ENCODE measurements at regions not wholly inside any gene's neighbourhood (a gene's known extent, or its start where the extent isn't known, plus 50 kb on each side); places are given as distances from the start of the nearest gene placed in this dataset.

DNA sequence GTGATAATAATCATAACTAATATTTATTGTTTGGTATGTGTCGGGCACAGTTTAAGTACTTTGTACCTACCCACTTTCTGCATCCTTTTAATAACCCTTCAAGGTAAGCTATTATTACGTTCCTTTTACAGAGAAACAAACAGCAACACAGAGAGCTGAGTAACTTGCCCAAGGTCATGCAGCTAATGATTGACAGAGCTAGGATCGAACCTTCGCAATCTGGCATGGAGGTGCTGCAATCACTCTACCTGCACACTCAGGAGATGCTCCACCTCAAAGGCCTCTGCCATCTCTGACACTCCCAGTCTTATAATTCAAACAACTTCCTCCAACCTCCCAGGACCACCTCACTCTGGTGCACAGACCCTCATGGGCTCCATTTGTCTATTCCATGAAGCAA, 137.2 kb downstream of the DMRTA2 start:
- TF ChIP-seq, protein P1, sequence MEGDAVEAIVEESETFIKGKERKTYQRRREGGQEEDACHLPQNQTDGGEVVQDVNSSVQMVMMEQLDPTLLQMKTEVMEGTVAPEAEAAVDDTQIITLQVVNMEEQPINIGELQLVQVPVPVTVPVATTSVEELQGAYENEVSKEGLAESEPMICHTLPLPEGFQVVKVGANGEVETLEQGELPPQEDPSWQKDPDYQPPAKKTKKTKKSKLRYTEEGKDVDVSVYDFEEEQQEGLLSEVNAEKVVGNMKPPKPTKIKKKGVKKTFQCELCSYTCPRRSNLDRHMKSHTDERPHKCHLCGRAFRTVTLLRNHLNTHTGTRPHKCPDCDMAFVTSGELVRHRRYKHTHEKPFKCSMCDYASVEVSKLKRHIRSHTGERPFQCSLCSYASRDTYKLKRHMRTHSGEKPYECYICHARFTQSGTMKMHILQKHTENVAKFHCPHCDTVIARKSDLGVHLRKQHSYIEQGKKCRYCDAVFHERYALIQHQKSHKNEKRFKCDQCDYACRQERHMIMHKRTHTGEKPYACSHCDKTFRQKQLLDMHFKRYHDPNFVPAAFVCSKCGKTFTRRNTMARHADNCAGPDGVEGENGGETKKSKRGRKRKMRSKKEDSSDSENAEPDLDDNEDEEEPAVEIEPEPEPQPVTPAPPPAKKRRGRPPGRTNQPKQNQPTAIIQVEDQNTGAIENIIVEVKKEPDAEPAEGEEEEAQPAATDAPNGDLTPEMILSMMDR (conservative IDR thresholded peaks at IDR 0.05; ENCODE audit: low read depth) = no peak
- H3K27ac ChIP-seq = no peak overlapping the region
- DNase-seq (ENCODE audit: low spot score) = no peak
- CTCF ChIA-PET = interaction anchor here (0.9 kb wide), 1 partner anchor 47 kb away, joined by 3 read pairs; no protein-coding TSS in a partner anchor
- POLR2A ChIA-PET (ENCODE audit: low non-redundant PET) = no interaction called here

DNA sequence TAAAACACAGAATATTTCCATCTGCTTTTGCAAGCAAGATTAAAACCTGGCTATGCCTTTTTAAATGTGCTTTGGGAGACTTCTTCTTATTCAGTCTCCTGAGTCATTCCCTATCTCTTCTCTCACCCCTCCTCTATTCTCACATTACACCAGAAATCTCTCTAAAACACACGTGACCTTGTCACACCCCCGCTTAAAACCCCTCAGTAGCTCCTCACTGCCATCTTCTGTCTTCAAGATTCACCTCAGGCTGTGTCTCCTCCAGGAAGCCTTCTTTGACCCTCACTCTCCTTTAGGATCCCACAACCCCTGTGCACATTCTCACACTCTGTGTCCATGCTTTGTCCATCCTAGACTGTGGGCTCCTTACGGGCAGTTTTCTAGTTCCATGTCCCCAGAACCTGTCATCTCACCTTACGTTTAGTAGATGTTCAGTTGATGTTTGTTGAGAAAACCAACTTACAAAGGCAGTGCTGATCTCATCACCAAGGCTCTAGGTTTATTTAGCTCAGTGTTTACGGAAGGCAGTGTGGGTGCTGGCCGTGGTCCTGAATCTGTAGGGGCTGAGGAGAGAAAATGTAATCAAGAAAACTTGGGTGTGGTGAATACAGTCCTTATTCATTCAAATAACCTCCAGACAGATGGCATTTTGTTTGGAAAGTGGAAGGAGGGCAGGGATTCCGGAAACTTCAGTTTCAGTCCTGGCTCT, 143.5 kb downstream of the DMRTA2 start:
- DNase-seq (ENCODE audit: low spot score) = peak; percentile 15
- H3K27ac ChIP-seq = no peak overlapping the region
- TF ChIP-seq, protein P1 (conservative IDR thresholded peaks at IDR 0.05; ENCODE audit: low read depth) = no peak
- POLR2A ChIA-PET (ENCODE audit: low non-redundant PET) = interaction anchor here (0.5 kb wide), 1 partner anchor 1310 kb away, joined by 5 read pairs; no protein-coding TSS in a partner anchor
- CTCF ChIA-PET = no interaction called here

DNA sequence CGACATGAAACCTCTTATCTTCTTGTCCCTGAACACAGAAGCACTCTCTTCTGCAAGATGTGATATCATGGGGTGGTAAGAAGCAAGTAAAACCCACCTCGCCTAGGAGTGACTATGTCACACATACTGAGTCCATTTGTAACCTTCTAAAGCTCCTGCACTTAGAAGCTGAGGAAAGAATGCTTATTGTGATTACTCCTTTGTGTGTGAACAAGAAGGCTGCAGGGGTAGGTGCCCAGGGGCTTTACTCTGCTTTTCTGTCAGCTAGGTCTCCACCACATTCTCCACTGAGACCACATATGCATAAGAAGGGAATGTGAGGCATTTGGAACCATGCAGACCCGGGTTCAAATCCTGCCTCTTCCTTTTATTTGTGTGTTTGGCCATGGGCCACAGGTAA, 144.3 kb downstream of the DMRTA2 start:
- CTCF ChIA-PET = no interaction called here

DNA sequence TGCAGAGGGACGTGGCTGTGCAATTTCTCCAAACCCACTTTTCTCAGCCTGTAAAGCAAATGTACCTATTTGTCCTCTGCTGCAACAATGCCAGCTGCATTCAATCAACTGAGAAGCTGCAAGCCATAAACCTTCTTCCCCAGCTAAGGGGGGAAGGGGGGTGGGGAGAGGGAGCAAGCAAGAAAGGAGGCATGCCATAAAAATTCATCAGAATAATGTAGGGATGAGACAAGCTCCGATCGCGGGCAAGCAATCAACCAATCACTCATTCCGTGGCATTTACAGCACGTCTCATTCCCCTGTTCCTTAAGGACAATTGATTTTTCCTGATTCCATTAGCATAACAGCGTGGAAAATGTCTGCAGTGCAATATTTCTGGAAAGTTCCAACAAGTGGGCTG, 144.8 kb downstream of the DMRTA2 start:
- no peak for DNase-seq (ENCODE audit: low spot score)
- POLR2A ChIA-PET (ENCODE audit: low non-redundant PET) = no interaction called here
- CTCF ChIA-PET = no interaction called here
- H3K27ac ChIP-seq = no peak overlapping the region
- TF ChIP-seq, protein P1 (conservative IDR thresholded peaks at IDR 0.05; ENCODE audit: low read depth) = no peak

More for the DNA sequence above, 144.3 kb downstream of the DMRTA2 start:
- POLR2A ChIA-PET (ENCODE audit: low non-redundant PET) = interaction anchor here (0.5 kb wide), 1 partner anchor 1311 kb away, joined by 5 read pairs; no protein-coding TSS in a partner anchor
- TF ChIP-seq, protein P1 (conservative IDR thresholded peaks at IDR 0.05; ENCODE audit: low read depth) = no peak
- DNase-seq (ENCODE audit: low spot score) = no peak
- no peak overlapping the region for H3K27ac ChIP-seq

DNA sequence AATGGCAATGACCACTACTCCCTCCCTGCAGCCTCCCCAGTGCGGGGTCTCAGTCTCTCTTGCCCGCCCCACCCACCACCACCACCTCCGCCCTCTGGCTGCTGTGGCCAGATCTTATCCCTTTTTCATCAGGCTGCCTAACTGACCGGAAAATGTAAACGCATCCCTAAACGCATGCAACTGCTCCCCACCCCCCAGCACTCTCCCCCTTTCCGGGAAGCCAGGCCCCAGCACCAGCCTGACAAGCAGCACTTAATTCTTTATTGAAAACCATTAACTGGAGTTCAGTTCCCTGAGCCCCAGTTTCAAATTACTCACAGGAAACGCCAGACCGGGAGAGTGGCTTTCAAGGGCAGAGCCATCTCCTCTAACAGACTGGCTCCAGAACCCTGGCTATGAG, 147.7 kb downstream of the DMRTA2 start:
- no peak for DNase-seq (ENCODE audit: low spot score)
- no peak overlapping the region for H3K27ac ChIP-seq
- TF ChIP-seq, protein P1 (conservative IDR thresholded peaks at IDR 0.05; ENCODE audit: low read depth) = no peak
- POLR2A ChIA-PET (ENCODE audit: low non-redundant PET) = no interaction called here
- CTCF ChIA-PET = no interaction called here

DNA sequence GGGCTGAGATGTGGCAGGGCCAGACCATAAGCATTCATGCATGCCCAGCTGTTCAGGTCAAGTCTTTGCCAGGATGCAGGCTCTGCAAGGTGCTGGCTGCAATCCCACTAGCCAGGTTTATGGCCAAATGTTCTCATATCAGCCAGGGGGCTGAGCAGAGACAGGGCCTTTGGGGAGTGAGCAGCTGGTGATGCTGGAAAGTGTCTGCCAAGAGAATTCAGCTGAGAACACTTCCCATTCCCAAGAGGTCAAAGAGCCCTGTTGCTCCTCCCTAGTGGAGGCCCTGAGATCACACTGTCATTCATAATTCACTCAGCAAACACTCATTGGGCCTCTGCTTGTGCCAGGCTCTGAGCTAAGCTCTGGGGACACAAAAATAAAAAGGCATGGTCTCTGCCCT, 150.3 kb downstream of the DMRTA2 start:
- CTCF ChIA-PET = no interaction called here
- TF ChIP-seq, protein P1 (conservative IDR thresholded peaks at IDR 0.05; ENCODE audit: low read depth) = no peak
- H3K27ac ChIP-seq = no peak overlapping the region
- POLR2A ChIA-PET (ENCODE audit: low non-redundant PET) = no interaction called here
- DNase-seq (ENCODE audit: low spot score) = no peak

Data from RWPE1 (cell line).